ENCODE measurements at regions not wholly inside any gene's neighbourhood (a gene's known extent, or its start where the extent isn't known, plus 50 kb on each side); places are given as distances from the start of the nearest gene placed in this dataset.

- DNase-seq (no peak), FAIRE-seq (no peak)
- no peak for TF ChIP-seq CTCF (IDR thresholded peaks at IDR 0.05; ENCODE audit: borderline replicate concordance, extremely low read depth, insufficient read depth)
- Histone ChIP-seq H3K27me3 (ENCODE audit: control insufficient read depth, insufficient read depth, low read length) (no peaks in the 10 kb centered on the region), H3K9ac (ENCODE audit: low read length in 3 of 3) (no peak overlapping the region), H3K4me3 (ENCODE audit: low read length in 3 of 3) (no peak overlapping the region), H3K36me3 (ENCODE audit: control insufficient read depth in 2 of 3, insufficient read depth in 3 of 3, low read length in 3 of 3) (no peaks in the 10 kb centered on the region), H3K9me3 (ENCODE audit: control insufficient read depth in 2 of 3, insufficient read depth in 1 of 3, low read length in 3 of 3) (no peaks in the 10 kb centered on the region), H3K4me1 (ENCODE audit: control insufficient read depth in 2 of 3, insufficient read depth in 2 of 3, low read depth in 1 of 3, low read length in 3 of 3) (no peaks in the 10 kb centered on the region), H3K27ac (ENCODE audit: low read depth in 2 of 2, low read length in 2 of 2) (no peak overlapping the region)
- intact Hi-C loops (cut with DNase I): no loop called here
Measured at GRCh38 chr10:10532826-10533225, 484.8 kb upstream of the CELF2 start.

GRCh38 chr10:10533437-10533836 lies 484.2 kb upstream of the CELF2 start:
- no peak overlapping the region for H3K9ac ChIP-seq (ENCODE audit: low read length in 3 of 3)
- no peak overlapping the region for H3K27ac ChIP-seq (ENCODE audit: low read depth in 2 of 2, low read length in 2 of 2)
- no peaks in the 10 kb centered on the region for H3K4me1 ChIP-seq (ENCODE audit: control insufficient read depth in 2 of 3, insufficient read depth in 2 of 3, low read depth in 1 of 3, low read length in 3 of 3)
- FAIRE-seq: no peak
- intact Hi-C loops (cut with DNase I): no loop called here
- no peak for DNase-seq
- H3K9me3 ChIP-seq (ENCODE audit: control insufficient read depth in 2 of 3, insufficient read depth in 1 of 3, low read length in 3 of 3): no peaks in the 10 kb centered on the region
- H3K27me3 ChIP-seq (ENCODE audit: control insufficient read depth, insufficient read depth, low read length): no peaks in the 10 kb centered on the region
- no peak for TF ChIP-seq CTCF (IDR thresholded peaks at IDR 0.05; ENCODE audit: borderline replicate concordance, extremely low read depth, insufficient read depth)
- no peaks in the 10 kb centered on the region for H3K36me3 ChIP-seq (ENCODE audit: control insufficient read depth in 2 of 3, insufficient read depth in 3 of 3, low read length in 3 of 3)
- H3K4me3 ChIP-seq (ENCODE audit: low read length in 3 of 3): no peak overlapping the region

- DNase-seq (no peak), FAIRE-seq (no peak)
- no peaks in the 10 kb centered on the region for H3K36me3 ChIP-seq (ENCODE audit: control insufficient read depth in 2 of 3, insufficient read depth in 3 of 3, low read length in 3 of 3)
- intact Hi-C loops (cut with DNase I): no loop called here
- no peaks in the 10 kb centered on the region for H3K4me1 ChIP-seq (ENCODE audit: control insufficient read depth in 2 of 3, insufficient read depth in 2 of 3, low read depth in 1 of 3, low read length in 3 of 3)
- H3K27me3 ChIP-seq (ENCODE audit: control insufficient read depth, insufficient read depth, low read length): no peaks in the 10 kb centered on the region
- no peak overlapping the region for H3K4me3 ChIP-seq (ENCODE audit: low read length in 3 of 3)
- H3K27ac ChIP-seq (ENCODE audit: low read depth in 2 of 2, low read length in 2 of 2): no peak overlapping the region
- no peak for TF ChIP-seq CTCF (IDR thresholded peaks at IDR 0.05; ENCODE audit: borderline replicate concordance, extremely low read depth, insufficient read depth)
- H3K9me3 ChIP-seq (ENCODE audit: control insufficient read depth in 2 of 3, insufficient read depth in 1 of 3, low read length in 3 of 3): no peaks in the 10 kb centered on the region
- H3K9ac ChIP-seq (ENCODE audit: low read length in 3 of 3): no peak overlapping the region
Measured at GRCh38 chr10:10538326-10538725, 479.3 kb upstream of the CELF2 start.

GRCh38 chr10:10540398-10540797 lies 477.3 kb upstream of the CELF2 start:
- FAIRE-seq (no peak), DNase-seq (no peak)
- no peak overlapping the region for H3K27ac ChIP-seq (ENCODE audit: low read depth in 2 of 2, low read length in 2 of 2)
- no peaks in the 10 kb centered on the region for H3K9me3 ChIP-seq (ENCODE audit: control insufficient read depth in 2 of 3, insufficient read depth in 1 of 3, low read length in 3 of 3)
- H3K27me3 ChIP-seq (ENCODE audit: control insufficient read depth, insufficient read depth, low read length): no peaks in the 10 kb centered on the region
- no peaks in the 10 kb centered on the region for H3K4me1 ChIP-seq (ENCODE audit: control insufficient read depth in 2 of 3, insufficient read depth in 2 of 3, low read depth in 1 of 3, low read length in 3 of 3)
- H3K4me3 ChIP-seq (ENCODE audit: low read length in 3 of 3): no peak overlapping the region
- no peak overlapping the region for H3K9ac ChIP-seq (ENCODE audit: low read length in 3 of 3)
- intact Hi-C loops (cut with DNase I): no loop called here
- no peaks in the 10 kb centered on the region for H3K36me3 ChIP-seq (ENCODE audit: control insufficient read depth in 2 of 3, insufficient read depth in 3 of 3, low read length in 3 of 3)
- no peak for TF ChIP-seq CTCF (IDR thresholded peaks at IDR 0.05; ENCODE audit: borderline replicate concordance, extremely low read depth, insufficient read depth)

All from kidney (tissue), 13 donors.